Stimulated activated CD4-positive, alpha-beta T cell treated with anti-CD3 and anti-CD28 coated beads, TNF-alpha, amount 100 ng/mL, for 1 hour (primary cell): ENCODE measurements at regions not wholly inside any gene's neighbourhood (a gene's known extent, or its start where the extent isn't known, plus 50 kb on each side); places are given as distances from the start of the nearest gene placed in this dataset.
"Not testable (repeated sequence)": the region's sequence is repeated elsewhere in the genome, so short reads cannot be mapped to it uniquely, and the experiment has no call there.

Experiments used
- DNase-seq, 3 donors: peaks; one replicate each; pipeline ENCODE4 v3.0.0-alpha.2; 2020; ENCODE audit warnings: low read depth in 3 of 3, low spot score in 1 of 3

GRCh38 chr21:14617871-14618270, 71.8 kb upstream of the SAMSN1 start:
- no peak for DNase-seq

GRCh38 chr21:14617040-14617393, 70.9 kb upstream of the SAMSN1 start:
- no peak for DNase-seq

GRCh38 chr21:14616380-14617039, 70.4 kb upstream of the SAMSN1 start:
- DNase-seq, result no peak

- DNase-seq, result no peak
Observed at GRCh38 chr21:14615359-14615974, 69.4 kb upstream of the SAMSN1 start.

GRCh38 chr21:14614287-14614686, 68.2 kb upstream of the SAMSN1 start:
- DNase-seq, result no peak

GRCh38 chr21:14613486-14614224, 67.5 kb upstream of the SAMSN1 start:
- no peak for DNase-seq

- not testable (repeated sequence) for DNase-seq
Observed at GRCh38 chr21:14610119-14610518, 64.0 kb upstream of the SAMSN1 start.

- DNase-seq, result no peak
Observed at GRCh38 chr21:14609274-14609673, 63.2 kb upstream of the SAMSN1 start.

GRCh38 chr21:14607262-14607661, 61.1 kb upstream of the SAMSN1 start:
- no peak for DNase-seq

- DNase-seq, result no peak
Observed at GRCh38 chr21:14603202-14603601, 57.1 kb upstream of the SAMSN1 start.

- DNase-seq, result no peak
Observed at GRCh38 chr21:14602382-14602958, 56.4 kb upstream of the SAMSN1 start.

GRCh38 chr21:14600569-14601297, 54.6 kb upstream of the SAMSN1 start:
- no peak for DNase-seq

- no peak for DNase-seq
Observed at GRCh38 chr21:14598065-14598464, 52.0 kb upstream of the SAMSN1 start.
